ENCODE measurements at regions not wholly inside any gene's neighbourhood (a gene's known extent, or its start where the extent isn't known, plus 50 kb on each side); places are given as distances from the start of the nearest gene placed in this dataset.
A peak's percentile ranks its signal among the peaks of the same experiment; 100 is the strongest.

DNA sequence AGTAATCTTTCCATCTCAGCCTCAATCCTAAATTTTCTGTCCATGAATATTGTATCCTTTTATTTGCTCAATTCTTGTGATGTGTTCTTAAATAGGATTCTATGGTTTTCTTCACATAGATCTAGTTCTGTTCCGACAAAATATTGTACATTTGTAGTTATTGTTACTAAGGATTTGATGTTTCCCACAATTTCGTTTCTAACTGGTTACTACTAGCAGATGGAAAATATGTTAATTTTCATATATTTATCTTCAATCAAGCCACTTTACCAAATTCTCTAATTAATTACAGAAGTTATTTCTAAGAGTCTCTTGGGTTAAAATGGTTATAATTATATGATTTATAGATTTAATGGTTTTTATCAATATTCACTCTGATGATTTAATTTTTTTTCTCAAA is 60.3 kb downstream of the SEC61B start:
- DNase-seq (ENCODE audit: low read depth in 2 of 2), result no peak

DNA sequence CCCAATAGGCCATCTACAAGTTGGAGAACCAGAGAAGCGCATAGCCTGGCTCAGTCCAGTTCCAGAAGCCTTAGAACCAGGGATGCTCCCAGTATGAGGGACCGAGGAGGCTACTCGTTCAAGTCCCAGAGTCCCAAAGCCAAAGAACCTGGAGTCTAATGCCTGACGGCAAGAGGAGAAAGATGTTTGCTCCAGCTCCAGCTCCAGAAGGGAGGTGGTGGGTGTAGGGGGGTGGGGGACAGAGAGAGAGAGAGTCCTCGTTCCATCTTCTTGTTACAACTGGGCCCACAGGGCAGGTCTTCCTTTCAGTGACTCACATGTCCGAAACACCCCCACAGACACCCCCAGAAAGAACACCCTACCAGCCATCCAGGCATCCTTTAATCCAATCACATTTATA is 63.9 kb downstream of the SEC61B start:
- DNase-seq (ENCODE audit: low read depth in 2 of 2), result no peak

DNA sequence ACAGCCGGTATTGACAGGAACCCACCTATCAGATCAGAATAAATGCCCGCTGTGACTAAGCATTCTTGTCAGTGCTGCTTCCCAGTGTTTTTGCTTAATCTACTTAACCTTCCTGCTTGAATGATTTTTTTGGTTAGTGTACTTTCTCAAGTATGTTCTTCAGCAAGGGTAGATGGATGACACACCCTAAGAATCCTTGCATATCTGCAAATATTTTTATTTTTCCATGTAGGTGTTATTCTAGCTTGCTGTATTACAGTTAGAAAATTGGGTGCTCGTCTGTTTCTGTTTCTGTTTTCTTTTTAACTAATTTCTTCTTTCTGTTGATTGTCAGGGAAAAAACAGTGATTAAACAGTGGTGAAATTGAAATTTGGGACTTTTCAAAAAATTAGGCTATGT is 64.5 kb downstream of the SEC61B start:
- no peak for DNase-seq (ENCODE audit: low read depth in 2 of 2)

DNA sequence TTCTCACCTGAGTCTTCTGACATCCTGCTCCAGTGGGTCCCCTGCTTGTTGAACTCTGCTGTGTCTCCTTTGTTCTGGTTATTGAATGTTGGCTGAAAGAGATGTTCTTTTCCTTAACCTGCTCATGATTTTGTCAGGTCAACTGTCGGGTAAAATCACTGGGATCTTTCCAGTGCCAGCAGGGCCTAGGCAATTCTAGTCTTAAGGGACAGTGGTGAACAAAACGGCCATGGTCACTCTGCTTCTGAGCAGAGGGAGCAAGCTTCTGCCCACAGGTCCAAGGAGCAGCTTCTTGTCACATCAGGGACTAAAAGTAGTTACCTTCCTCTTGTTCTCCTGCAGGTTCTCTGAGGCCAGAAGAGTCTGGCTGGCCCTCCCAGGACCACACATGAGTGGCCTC is 65.6 kb downstream of the SEC61B start:
- DNase-seq (ENCODE audit: low read depth in 2 of 2), result no peak

DNA sequence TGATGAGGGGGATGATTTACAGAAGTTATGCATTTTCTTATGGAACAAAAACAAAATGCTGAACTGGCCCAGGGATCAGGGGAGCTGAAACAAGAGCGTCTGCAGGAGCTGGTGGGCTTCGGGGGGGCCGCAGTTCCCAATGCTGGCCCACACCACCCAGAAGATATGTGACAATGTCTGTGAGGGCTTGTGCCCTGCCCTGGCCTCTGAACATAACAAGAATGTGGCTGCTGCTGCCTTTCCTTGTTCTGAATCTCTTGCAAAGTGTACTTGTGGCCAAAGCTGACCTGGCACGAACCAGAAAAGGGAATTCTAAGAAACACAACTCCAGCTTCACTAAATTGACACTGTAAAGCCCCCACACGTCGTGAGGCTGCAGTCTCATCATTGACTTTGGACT is 66.7 kb downstream of the SEC61B start:
- no peak for DNase-seq (ENCODE audit: low read depth in 2 of 2)

GRCh38 chr9:99294850-99295461 is 72.9 kb downstream of the SEC61B start:
- DNase-seq (ENCODE audit: low read depth in 2 of 2), result no peak

DNA sequence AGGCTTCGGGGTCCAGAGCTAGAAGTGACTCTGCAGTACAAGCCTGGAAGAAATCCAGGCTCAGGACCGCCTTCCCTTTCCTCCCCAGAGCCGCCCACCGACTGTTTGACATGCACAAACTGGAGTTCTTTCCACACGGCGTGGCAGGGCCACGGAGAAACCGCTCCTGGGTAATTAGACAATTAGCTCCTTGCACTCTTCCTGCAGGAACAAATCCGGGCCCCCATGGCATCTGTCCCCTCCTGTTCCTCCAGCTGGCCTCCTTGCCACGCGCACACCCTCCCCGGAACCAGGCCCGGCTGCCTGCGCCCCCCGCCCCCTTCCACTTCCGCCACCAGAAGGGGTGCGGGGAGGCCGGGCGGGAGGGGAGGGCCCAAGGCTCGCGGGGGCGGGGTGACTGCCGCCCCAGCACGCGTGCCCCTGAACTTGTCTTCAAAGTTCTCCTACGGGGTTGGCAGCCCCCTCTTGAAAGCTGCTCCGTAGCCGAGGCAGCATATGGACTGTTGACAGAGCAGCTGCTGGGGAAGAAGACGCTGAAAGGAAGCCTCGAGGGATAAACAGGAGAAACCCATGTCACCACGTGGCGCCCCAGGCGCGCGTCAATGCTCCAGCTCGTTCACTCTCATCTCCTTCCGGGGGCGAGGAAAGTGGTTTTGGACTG is 74.3 kb downstream of the SEC61B start:
- DNase-seq (ENCODE audit: low read depth in 2 of 2), result no peak

DNA sequence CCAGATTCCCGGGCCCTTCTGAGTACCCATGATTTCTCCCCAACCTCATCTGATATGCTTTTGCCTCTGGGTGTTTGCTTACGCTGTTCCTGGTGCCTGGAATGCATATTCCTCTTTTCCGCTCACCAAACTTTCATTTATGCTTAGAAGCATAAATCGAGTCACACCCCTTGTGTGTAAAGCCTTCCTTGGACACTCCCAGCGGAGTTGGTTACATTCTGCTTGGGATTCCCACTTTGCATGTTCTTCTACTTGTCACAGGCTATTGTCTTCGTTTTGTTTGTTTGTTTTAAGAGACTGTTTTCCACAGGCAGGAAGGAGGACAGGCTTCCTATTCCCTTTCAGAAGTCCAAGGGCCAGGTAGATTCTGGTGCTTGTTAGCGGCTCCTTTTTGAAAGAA is 76.5 kb downstream of the SEC61B start:
- DNase-seq (ENCODE audit: low read depth in 2 of 2), result no peak

- peak; percentile 25 to 51 for DNase-seq (ENCODE audit: low read depth in 2 of 2)
Measured at GRCh38 chr9:99299211-99300102, 77.4 kb downstream of the SEC61B start.

- no peak for DNase-seq (ENCODE audit: low read depth in 2 of 2)
Measured at GRCh38 chr9:99300103-99300439, 78.0 kb downstream of the SEC61B start.

GRCh38 chr9:99300603-99301002 is 78.5 kb downstream of the SEC61B start:
- DNase-seq (ENCODE audit: low read depth in 2 of 2), result no peak

DNA sequence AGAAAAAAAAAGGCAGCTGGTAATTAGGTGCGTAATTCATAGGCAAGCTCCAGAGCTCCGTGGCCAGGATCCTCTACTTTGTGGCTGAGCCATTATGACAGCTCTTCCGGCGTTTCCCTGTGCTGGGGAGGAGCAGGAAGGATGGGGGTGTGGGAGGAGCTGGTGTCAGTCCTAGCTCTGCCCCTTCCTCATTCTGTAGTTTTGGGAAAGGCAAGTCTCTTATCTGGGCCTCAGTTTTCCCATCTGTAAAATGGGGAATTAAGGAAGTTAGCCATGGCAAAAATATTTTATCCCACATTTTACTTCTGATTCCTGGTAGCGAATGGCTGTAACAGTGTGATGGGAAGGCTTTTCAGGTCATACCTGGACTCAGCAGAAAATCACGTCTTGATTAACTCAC is 81.1 kb downstream of the SEC61B start:
- no peak for DNase-seq (ENCODE audit: low read depth in 2 of 2)

GRCh38 chr9:99305124-99305523 is 83.0 kb downstream of the SEC61B start:
- no peak for DNase-seq (ENCODE audit: low read depth in 2 of 2)

GRCh38 chr9:99305820-99306811 is 84.0 kb downstream of the SEC61B start:
- no peak for DNase-seq (ENCODE audit: low read depth in 2 of 2)

DNA sequence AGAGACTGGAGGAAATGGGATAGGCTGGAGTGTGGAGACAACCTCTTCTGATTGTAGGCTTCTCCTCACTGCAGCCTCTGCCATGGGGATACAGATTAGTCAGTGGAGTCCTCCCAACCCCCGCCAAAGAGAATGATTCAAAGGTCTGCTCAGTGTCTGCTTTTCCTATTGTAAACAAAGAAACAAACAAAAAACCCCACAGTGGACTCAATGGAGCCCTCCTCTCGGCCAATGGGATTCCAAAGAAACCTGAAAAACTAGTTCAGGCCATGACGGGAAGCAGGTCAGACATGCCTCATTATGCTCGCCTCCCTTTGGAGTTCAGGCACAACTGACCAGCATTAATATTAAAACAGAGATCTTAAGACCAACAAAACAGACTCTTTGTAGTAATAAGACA is 85.8 kb downstream of the SEC61B start:
- no peak for DNase-seq (ENCODE audit: low read depth in 2 of 2)

DNA sequence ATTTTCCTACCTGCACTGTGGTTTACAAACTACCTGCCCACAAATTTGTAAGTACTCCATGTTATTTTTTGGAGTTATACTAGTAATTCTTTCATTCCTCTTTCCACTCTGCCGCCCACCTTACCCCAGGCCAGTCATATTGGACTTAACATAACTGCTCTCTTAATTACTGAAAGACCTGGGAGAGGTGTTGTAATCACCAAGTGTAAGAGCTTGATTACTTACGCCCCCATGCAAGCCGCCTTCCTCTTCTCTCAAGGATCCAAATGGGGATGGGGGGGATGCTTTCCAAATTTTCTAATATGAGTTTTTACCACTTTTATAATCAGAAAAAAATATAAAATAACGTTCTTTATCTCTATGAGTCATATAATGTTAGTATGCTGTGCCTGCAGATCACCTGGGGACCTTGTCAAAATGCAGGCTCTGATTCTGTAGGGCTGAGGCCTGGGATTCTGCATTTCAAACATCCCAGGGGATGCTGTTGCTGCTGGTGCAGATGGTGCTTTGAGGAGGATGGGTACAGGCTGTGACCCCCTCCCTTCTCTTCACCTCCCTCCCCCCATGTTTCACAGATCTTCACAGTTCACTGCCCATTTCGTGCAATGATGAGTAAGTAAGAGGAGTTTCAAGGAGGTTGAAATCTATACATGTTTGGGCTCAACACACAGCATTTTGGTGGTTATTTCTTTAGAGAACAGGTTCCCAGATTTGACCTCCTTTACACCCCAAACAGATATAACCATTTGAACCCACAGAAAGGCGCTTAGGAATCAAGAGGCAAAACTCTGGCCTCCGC is 87.3 kb downstream of the SEC61B start:
- DNase-seq (ENCODE audit: low read depth in 2 of 2), result no peak

GRCh38 chr9:99312736-99313135 is 90.7 kb downstream of the SEC61B start:
- no peak for DNase-seq (ENCODE audit: low read depth in 2 of 2)

DNA sequence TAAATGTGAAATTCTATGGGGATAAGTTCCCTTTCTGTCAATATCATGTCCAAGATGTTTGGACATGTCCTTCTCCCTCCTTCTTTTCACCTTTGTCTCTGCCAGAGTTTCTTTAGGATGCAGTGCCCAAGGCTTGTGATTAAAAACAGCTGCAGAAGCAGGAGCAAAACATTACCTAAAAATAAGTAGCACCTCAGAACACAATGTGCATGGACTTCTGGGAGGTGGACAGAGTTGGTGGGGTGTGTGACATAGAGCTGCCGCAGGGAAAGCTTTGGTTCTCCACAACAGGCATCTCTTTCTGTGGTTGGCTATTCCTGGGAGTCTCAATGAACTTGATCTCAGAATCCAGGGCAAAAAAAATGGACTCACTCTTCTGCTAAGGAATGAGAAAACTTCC is 97.0 kb downstream of the SEC61B start:
- no peak for DNase-seq (ENCODE audit: low read depth in 2 of 2)

DNA sequence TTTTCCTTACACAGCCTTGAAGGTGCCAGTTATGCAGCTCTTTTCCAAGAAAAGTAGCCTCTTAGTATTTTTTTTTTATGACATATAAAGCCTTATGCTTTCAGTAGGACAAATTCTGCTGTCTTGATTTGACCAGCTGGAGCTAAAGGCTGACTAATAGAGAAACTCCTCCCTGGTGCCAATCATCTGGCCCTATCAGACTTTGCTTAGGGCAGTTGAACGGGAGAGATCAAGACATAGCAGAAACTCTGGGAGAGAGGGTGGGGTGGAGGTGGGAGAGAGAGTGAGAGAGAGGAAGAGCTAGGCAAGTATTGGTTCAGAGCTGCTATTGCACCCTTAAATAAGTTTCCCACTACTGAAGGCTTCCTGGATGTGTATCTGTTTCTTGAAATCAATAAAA is 100.2 kb downstream of the SEC61B start:
- no peak for DNase-seq (ENCODE audit: low read depth in 2 of 2)

DNA sequence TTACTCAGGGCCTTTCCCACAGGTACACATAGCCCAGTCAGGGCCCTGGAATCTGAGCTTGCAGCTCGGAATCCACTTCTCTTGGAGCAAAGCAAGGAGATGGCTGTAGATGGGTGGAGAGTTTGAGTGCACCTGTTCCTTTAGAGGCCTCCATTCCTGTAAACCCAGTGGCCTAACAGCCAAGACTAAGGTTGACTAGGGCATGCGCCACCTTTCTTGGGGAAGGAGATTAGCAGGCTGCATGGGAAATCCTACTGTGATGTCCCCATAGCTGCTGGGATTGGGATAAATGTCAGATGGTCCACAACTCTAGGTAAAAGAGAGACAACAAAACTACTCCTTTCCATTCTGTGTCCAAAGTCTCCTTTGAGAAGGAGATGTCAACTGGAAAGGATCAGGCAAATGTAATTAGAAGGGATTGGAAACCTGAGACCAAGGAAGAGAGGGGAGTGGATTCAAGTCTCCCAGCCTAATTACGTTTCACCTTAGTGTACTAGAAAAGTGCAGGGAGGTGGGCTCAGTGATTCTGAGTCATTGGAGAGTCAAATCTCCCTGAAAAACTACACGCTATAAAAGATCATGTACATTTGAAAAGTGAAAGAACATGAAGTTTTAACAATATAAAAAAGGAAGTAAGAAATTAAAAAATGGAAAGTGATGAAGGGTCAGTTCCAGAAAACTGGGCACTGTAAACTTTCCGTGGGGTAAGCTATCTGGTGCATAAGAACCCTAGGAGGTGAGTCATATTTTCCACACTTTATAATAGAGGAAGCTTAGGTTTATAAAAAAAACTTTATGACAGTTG is 104.2 kb downstream of the SEC61B start:
- peak in 1 of 2 donors; percentile 68 for DNase-seq (ENCODE audit: low read depth in 2 of 2)
